NCI-H446 (cell line): ENCODE measurements at regions not wholly inside any gene's neighbourhood (a gene's known extent, or its start where the extent isn't known, plus 50 kb on each side); places are given as distances from the start of the nearest gene placed in this dataset.

Experiments
- DNase-seq, 2 experiments: peaks; one replicate each; lab custom pipeline; 2025; lab: John Stamatoyannopoulos, UW

DNA sequence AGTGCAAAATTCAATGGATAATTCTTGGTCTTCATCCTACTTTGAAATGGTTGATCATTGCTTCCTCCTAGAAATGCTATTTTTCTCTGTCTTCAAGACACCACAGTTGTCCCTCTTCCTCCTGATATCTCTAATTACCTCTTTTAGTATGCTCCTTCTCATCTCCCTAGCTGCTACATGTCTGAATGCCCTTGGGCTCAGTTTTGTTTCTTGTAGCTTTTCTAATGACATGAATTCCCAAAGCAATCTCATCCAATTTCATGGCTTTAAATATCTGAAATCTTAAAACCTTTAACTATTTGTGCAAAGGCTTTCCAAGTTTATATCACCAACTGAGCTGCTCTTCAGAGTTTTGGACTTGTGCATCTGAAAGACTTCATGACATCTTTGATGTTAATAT, 120.2 kb upstream of the RGS17 start:
- DNase-seq: no peak

DNA sequence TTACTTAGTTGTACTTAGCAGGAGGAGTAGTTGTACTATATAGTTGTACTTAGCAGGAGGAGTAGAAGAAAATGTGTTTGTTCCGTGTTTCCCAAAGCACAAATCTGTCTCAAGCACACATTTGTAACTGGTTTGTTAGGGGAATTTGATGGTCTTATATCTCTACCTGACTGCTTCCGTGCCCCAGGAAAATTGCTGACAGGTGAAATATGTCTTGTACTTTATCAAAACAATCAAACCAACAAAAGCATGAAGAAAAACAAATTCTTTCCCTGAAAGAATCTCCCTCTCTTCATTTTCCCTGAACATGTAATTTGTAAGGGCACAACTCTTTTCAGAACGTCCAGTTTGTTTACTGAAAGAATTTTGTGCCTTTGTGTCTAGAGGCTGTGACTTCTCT, 106.6 kb upstream of the RGS17 start:
- no peak for DNase-seq

DNA sequence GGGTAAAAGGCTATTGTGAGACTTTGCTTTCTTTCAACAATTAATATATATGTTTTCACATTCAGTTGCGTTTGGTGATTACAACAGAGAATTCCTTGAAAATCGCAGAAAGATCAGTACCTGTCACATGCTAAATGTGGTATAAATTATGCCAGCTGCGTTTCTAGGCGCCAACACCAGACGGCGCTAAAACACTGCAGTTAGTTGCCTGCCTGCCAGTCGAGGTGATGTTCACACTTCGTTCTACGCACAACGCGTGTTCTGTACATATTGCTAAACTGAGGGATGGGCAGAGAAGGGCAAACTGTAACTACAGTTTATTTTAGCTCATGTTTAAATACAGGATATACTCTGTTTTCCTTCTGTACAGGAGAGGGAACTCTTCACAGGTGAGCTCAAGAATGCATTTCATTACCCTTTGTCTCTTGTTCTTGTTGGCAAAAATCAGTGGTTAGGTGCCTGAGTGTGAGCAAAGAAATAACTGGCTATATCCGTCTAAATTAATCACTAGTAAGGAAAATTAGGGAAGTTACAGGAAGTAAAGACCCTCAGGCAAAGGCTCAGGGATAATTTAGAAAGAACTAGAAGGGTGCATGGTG, 100.1 kb upstream of the RGS17 start:
- peak in 1 of 2 experiments; percentile 14 for DNase-seq

DNA sequence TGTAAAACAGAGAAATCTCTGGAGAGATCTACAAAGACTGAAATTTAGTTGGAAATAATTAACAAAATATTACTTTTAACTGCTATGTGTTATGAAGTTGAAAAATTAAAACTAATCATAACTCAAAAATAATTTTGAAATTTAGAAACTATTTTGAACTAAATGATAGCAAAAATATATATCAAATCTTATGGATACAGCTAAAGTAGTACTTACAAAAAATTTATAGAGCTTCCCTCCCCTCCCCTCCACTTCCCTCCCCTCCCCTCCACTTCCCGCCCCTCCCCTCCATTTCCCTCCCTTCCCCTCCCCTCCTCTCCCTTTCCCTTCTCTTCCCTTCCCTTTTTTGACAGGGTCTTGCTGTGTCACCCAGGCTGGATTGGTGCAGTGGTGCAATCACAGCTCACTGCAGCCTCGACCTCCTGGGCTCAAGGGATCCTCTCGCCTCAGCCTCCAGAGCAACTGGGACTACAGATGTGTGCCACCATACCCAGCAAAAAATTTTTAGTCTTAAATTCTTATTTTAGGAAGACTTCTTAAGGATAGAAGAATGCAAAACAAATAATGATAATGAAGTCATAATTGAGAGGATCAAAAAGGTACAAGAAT, 87.2 kb upstream of the RGS17 start:
- no peak for DNase-seq

DNA sequence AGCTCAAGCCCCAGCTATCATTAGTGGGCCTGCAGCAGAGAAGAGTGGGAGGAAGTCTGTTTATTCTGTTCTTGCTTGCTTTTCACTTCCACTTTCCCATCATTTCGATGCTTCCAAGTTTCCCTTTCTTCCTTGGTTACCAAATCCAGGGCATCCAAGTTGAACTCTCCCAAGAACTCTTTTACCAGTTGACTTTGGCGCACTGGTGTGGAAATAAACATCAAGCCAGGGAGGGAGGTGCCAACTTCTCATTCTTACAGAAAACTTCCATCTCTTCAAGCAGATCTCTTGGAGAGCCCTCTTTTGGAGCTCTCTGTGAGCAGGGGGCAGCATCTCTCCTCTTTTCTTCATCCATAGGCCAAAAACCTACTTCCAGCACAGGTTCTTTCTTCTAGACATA, 85.7 kb upstream of the RGS17 start:
- DNase-seq: no peak

DNA sequence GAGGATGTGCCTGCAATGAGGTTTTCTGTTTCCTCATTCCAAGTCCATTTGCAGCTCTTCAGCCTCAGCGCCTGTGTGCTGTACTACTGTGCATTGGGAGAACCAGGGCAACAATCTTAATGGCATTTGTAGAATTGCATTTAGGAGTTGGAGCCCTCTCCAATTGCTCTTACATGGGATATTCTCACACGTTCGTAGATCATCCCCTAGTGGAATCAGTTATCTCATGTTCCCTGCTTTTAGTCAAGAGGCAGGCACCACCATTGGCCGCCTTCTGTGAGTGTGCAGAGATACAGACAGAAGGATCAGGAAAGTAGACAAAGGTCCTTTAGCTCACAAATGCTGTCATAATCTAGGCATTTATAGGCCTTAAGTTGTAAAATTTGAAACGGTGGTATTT, 84.2 kb upstream of the RGS17 start:
- no peak for DNase-seq

DNA sequence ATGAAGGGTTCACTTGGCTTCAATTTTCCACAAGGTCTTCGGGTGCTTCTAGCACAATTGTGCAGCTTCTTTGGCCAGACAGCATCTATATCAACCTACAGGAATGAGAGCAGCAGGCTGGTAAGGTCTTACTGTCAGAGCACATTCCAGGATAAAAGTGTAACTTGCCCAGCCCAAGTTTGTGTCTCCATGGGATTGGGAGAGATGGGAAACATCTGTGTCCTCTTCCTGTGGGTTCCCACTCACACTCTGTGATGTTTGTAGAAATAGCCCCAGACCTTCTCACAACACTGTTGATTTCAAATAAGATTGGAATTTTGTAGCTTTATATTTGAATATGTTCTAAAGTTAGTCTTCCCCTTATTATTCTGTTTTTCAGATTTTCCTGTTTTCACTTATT, 83.4 kb upstream of the RGS17 start:
- no peak for DNase-seq

DNA sequence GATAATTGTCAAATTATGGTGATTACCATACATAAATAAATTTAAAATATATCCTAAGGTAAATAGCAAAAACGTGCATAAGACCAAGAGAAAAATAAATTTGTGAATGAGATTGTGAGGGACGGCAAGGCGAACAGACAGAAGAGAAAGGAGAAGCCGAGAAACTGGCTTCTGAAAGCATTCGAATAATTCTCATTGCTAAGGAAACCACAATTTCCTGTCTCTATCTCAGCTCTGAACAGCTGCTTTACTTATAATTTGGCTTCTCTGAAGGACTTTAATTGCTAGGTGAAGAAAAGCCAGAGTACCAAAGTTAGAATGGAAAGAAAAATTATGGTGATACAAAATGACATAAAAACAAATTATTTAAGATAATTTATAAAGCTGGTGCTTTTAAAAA, 79.0 kb upstream of the RGS17 start:
- no peak for DNase-seq

DNA sequence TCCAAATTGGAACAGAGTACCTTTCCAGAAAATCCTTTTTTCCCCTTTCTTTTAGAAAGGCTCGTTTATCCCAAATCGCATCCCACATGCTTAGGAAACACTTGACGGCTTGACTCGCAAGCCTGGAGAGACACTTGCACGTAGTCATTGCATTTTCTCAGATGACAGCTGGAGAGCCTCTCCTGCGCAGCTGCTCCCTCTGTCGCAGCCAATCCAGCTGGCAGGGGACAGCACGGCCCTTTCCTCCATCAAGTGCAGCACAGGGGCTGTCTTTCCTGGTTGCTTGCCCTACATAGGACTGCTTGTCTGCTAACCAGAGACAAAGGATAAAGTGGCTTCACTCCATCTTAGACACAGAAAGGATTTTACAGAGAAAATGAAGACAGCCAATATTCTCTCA, 77.6 kb upstream of the RGS17 start:
- DNase-seq: no peak

DNA sequence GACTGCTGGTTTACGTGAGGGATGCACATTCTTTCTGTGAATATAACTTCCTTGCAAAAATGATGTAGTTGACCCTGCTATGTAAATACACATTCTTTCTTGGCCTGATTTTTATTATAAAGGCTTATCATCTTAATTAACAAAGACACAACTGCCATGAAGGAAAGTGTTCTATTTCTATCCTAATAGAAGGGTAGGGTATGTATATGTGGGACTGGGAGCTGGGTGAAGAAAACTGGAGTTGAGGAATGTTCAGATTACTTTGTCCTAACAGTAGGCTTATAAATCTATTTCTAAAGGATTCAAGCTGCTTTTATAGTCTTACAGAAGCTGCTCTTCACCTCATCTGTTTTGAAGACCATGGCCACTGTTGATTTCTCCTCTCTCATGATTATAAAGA, 76.5 kb upstream of the RGS17 start:
- DNase-seq: no peak

DNA sequence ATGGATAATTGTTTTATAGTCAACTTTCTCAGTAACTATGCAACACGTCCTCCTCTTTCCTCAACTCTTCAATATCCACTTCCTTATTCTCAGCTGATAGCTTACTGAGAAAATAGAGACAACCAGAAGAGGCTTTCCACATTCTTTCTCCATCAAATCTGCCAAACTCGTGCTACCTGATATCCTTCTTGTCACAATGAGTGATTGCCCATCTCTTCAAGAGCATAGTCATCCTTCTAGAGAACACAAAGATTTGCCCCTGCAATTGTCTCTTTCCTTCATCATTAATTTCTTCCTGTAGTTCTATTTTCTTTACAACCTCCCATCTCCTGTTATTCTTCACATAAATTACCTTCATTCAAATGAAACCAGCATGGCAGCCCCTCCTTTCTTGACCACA, 75.9 kb upstream of the RGS17 start:
- no peak for DNase-seq

DNA sequence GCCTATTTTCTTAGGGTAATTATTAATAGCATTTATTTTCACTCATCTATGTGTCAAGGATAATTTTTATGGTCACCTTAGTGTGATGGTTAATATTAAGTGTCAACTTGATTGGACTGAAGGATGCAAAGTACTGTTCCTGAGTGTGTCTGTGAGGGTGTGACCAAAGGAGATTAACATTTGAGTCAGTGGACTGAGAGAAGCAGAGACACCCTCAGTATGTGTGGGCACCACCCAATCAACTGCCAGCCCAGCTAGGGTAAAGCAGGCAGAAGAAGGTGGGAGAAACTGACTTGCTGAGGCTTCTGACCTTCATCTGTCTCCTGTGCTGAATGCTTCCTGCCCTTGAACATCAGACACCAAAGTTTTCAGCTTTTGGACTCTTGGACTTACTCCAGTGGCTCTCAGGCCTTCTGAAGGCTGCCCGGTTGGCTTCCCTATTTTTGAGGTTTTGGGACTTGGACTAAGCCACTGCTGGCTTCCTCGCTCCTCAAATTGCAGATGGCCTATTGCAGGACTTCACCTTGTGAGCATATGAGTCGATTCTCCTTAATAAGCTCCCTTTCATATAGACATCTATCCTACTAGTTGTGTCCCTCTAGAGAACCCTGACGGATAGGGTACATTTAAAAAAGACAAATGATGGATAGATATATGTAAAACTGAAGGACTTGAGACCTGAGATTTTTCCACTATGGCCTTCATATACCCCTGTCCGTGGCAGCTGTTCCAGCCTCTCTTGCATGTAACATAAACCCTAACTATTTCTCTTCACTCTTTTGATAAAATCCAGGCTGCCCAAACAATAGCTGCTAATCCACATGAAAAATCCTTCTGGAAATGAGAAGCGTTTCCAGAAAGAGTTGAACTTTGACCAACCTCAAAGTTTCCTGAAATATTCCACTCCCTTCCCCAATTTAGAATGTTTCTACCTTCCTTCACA, 62.1 kb upstream of the RGS17 start:
- no peak for DNase-seq

DNA sequence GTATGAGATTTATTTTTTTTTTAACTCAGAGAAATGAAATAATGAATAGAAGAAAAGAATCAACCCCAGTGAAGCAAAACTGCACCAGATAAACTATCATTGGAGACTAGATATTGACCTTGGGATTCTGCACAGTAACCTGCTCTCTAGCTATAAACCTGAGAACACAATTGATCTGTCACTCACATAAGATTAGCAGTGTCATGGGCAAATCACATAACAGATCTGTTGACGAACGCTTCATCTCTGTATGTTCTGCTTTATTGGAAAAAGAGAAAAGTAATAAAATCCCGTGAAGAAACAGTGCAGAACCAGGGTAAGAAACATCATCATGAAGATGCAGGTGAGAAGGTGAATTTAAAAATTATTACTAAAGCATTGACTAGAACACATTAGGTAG, 52.8 kb upstream of the RGS17 start:
- no peak for DNase-seq
